Lower lobe of right lung (tissue), 2 donors: ENCODE measurements at regions not wholly inside any gene's neighbourhood (a gene's known extent, or its start where the extent isn't known, plus 50 kb on each side); places are given as distances from the start of the nearest gene placed in this dataset.

ENCODE experiments used
- ATAC-seq, 2 donors: fragments of 200-7000 bp; cut with Tn5 transposase; one replicate each; pipeline ENCODE4 v1.9.1; 2020 to 2022; ENCODE audit warnings: mild to moderate bottlenecking in 2 of 2, moderate library complexity in 2 of 2
- DNase-seq: peaks from one replicate; pipeline ENCODE4 v3.0.0-alpha.2; 2020
- H3K27ac ChIP-seq: fragments of 200-600 bp; one replicate; pipeline ENCODE4 v1.8.0; 2022
- H3K27me3 ChIP-seq: fragments of 200-600 bp; one replicate; pipeline ENCODE4 v1.8.0; 2022; ENCODE audit warnings: low read depth
- H3K36me3 ChIP-seq: fragments of 200-600 bp; one replicate; pipeline ENCODE4 v1.8.0; 2022; ENCODE audit warnings: mild to moderate bottlenecking
- H3K4me1 ChIP-seq: fragments of 200-600 bp; one replicate; pipeline ENCODE4 v1.8.0; 2022
- H3K4me3 ChIP-seq: fragments of 200-600 bp; one replicate; pipeline ENCODE4 v1.8.0; 2022; ENCODE audit warnings: mild to moderate bottlenecking
- H3K9me3 ChIP-seq: fragments of 200-600 bp; one replicate; pipeline ENCODE4 v1.8.0; 2022
- CTCF ChIP-seq: fragments of 200-600 bp; IDR thresholded peaks from one replicate; pipeline ENCODE4 v1.8.0; 2022; ENCODE audit warnings: antibody characterized with exemption, mild to moderate bottlenecking
- intact Hi-C: fragments of 100-400 bp; cut with DNase I; formaldehyde crosslinking; loops from one replicate; pipeline ENCODE4 v1.11.0; 2022
- donor health status: DM: no; HTN: yes; CAD: no; lungs with severe emphysema.

DNA sequence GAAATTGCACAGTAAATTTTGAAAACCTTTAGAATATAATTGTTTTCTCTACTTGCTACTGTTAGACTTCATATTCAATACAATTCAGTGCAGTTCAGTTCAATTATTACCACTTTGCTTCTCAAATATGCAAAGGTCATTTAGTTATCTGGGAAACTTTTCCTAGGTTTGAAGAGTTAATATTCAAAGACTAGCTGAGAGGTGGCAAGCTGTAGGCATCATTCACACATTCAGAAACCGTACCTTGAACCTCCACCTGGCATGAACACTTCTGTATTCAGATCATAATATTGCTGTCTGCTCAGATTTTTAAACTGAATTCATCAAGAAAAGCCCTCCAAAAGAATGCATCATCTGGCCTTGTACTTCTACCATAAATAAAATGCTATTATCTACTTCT lies 162.1 kb upstream of the PCSK5 start:
- Histone ChIP-seq H3K27ac (no peak overlapping the region), H3K4me1 (no peaks in the 10 kb centered on the region), H3K9me3 (no peaks in the 10 kb centered on the region), H3K4me3 (no peak overlapping the region), H3K27me3 (no peaks in the 10 kb centered on the region), H3K36me3 (no peaks in the 10 kb centered on the region)
- ATAC-seq (no peak), DNase-seq (no peak)
- intact Hi-C loops = no loop called here
- TF ChIP-seq CTCF = no peak

DNA sequence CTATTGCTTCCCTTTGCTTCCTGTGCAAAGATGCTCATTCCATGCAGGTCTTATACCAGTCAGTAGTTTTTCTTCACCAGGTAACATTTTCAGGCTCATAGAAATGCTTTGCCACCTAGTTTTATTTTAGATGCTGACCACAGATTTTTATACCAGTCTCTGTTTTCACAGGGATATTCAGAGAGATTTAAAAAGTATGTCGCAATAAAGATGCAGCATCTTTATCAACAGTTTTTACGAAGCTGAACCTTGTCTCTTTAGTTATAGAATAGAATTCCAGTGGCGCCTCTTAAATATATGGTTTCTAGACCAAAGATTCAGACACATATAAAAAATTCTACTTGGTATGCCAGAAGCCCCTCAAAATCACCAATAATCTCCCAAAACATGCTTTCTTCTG lies 155.7 kb upstream of the PCSK5 start:
- DNase-seq (no peak), ATAC-seq (no peak)
- Histone ChIP-seq H3K27ac (no peak overlapping the region), H3K4me1 (no peaks in the 10 kb centered on the region), H3K36me3 (no peaks in the 10 kb centered on the region), H3K27me3 (no peaks in the 10 kb centered on the region), H3K4me3 (no peak overlapping the region), H3K9me3 (no peaks in the 10 kb centered on the region)
- intact Hi-C loops = no loop called here
- TF ChIP-seq CTCF = no peak

DNA sequence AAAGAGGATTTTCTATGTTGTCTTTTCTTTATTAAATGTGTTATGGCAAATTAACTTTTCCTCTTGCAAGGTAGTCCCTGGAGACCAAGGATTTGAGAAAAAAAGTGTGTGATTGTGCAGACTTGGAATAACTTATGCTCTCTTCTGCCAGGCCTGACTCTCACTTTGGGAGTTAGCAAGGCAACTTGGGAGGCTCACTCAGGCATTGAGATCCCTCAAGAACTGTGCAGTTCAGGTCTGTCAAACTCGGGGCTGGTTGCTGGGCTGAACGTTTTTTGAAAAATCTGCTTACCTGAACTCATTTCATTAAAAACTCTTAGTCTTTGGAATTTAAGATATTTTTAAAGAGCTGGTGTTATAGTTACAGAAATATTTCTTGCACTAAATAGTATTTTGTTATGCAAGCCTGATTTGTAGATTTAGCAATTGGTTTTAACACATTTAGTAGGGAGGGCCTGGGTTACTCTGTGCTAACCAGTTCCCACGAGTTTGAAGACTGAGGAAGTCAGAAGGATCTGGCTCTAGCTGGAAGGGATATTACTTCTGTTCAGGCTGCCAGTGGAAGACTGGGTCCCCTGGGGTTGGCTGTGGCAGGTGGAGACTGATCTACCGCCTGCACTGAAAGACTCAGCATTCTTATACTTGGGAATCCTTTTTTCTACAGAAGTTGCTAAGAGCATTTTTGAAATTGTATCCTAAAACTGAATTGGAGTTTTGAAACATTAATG lies 150.4 kb upstream of the PCSK5 start:
- Histone ChIP-seq H3K36me3 (no peaks in the 10 kb centered on the region), H3K27me3 (no peaks in the 10 kb centered on the region), H3K27ac (no peak overlapping the region), H3K9me3 (no peaks in the 10 kb centered on the region), H3K4me3 (no peak overlapping the region), H3K4me1 (no peaks in the 10 kb centered on the region)
- no peak for DNase-seq
- no peak for ATAC-seq
- intact Hi-C loops = no loop called here
- no peak for TF ChIP-seq CTCF

DNA sequence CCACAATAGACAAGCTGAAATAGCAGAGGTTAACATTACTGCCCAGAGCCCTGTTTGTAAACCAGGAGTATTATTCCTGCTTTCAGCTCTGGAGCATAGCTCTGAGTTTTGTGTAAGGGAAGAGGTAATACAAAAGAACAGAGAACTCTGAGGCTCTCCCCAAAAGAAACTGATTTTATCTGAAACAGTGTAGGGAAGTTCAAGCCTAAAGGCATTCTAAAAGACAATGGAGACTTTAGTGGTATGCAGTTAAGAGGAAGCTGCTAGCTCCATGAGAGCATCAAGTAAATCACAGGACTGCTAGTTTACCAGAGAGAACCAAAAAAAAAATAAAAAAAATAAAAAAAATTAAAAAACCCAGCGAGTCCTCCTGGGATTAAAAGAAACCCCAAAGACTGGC lies 146.6 kb upstream of the PCSK5 start:
- no peak overlapping the region for H3K27ac ChIP-seq
- no peak overlapping the region for H3K4me3 ChIP-seq
- DNase-seq (no peak), ATAC-seq (no peak)
- H3K27me3 ChIP-seq = no peaks in the 10 kb centered on the region
- no peaks in the 10 kb centered on the region for H3K4me1 ChIP-seq
- TF ChIP-seq CTCF = no peak
- intact Hi-C loops = no loop called here
- no peaks in the 10 kb centered on the region for H3K9me3 ChIP-seq
- H3K36me3 ChIP-seq = no peaks in the 10 kb centered on the region

DNA sequence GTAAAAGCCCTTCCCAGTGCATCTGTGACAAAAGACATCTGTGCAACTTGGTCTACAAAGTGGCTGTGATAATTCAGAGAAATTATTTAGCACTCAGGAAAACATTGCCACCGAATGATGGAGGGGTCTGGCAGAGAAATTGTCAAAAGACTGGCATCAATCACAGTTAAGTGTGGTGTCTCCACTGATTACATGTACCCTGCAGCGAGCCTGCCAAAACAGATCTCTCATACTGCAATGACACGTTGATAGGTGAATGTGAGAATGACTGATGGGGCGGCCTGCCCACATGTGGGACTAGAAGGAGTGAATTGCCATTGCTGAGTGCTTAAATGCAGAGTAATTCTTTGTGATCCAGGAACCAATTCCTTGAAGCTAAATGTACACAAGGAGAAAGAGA lies 136.4 kb upstream of the PCSK5 start:
- Histone ChIP-seq H3K4me1 (no peaks in the 10 kb centered on the region), H3K27me3 (no peaks in the 10 kb centered on the region), H3K9me3 (no peaks in the 10 kb centered on the region), H3K27ac (no peak overlapping the region), H3K4me3 (no peak overlapping the region), H3K36me3 (no peaks in the 10 kb centered on the region)
- intact Hi-C loops = no loop called here
- TF ChIP-seq CTCF = no peak
- DNase-seq (no peak), ATAC-seq (no peak)
